ENCODE measurements at regions not wholly inside any gene's neighbourhood (a gene's known extent, or its start where the extent isn't known, plus 50 kb on each side); places are given as distances from the start of the nearest gene placed in this dataset.

GRCh38 chr7:153832160-153832559 lies 220.0 kb upstream of the DPP6 start:
- no peak for DNase-seq
- H3K27ac ChIP-seq = no peak overlapping the region
- no peak overlapping the region for H2AFZ ChIP-seq
- no peaks in the 10 kb centered on the region for H3K4me1 ChIP-seq (ENCODE audit: insufficient read depth)
- 6 to 7% methylated on average over 4 of the region's 4 CpGs for WGBS, 2 experiments (ENCODE audit: low coverage in 1 of 2, low lambda C conversion rate in 2 of 2, missing lambda C conversion rate in 2 of 2)
- H3K4me3 ChIP-seq = no peak overlapping the region
- no peaks in the 10 kb centered on the region for H4K20me1 ChIP-seq (ENCODE audit: insufficient read depth)
- H3K4me2 ChIP-seq (ENCODE audit: unreplicated experiment) = no peak overlapping the region
- H3K9me3 ChIP-seq (ENCODE audit: low read depth) = no peaks in the 10 kb centered on the region
- H3K9me2 ChIP-seq (ENCODE audit: insufficient read depth) = no peaks in the 10 kb centered on the region
- TF ChIP-seq EZH2phosphoT487 (IDR thresholded peaks at IDR 0.05; ENCODE audit: insufficient read depth, low read depth) (no peak), EZH2 (IDR thresholded peaks at IDR 0.05; ENCODE audit: insufficient read depth, poor library complexity, severe bottlenecking) (no peak)
- no peaks in the 10 kb centered on the region for H3K36me3 ChIP-seq (ENCODE audit: low read depth)
- in situ Hi-C loops (cut with MboI) = no loop called here
- H3K79me2 ChIP-seq (ENCODE audit: insufficient read depth) = no peaks in the 10 kb centered on the region
- no peaks in the 10 kb centered on the region for H3K27me3 ChIP-seq (replicated peaks; ENCODE audit: insufficient read depth)
- H3F3A ChIP-seq (ENCODE audit: insufficient read depth) = no peaks in the 10 kb centered on the region
- H3K9ac ChIP-seq = no peak overlapping the region

- Histone ChIP-seq H3K9ac (no peak overlapping the region), H3K36me3 (ENCODE audit: low read depth) (no peaks in the 10 kb centered on the region), H3K27me3 (replicated peaks; ENCODE audit: insufficient read depth) (no peaks in the 10 kb centered on the region), H4K20me1 (ENCODE audit: insufficient read depth) (no peaks in the 10 kb centered on the region), H3K9me2 (ENCODE audit: insufficient read depth) (no peaks in the 10 kb centered on the region), H3K4me3 (no peak overlapping the region), H2AFZ (no peak overlapping the region), H3K9me3 (ENCODE audit: low read depth) (no peaks in the 10 kb centered on the region), H3K4me1 (ENCODE audit: insufficient read depth) (no peaks in the 10 kb centered on the region), H3K4me2 (ENCODE audit: unreplicated experiment) (no peak overlapping the region), H3F3A (ENCODE audit: insufficient read depth) (no peaks in the 10 kb centered on the region), H3K27ac (no peak overlapping the region), H3K79me2 (ENCODE audit: insufficient read depth) (no peaks in the 10 kb centered on the region)
- in situ Hi-C loops (cut with MboI) = no loop called here
- no peak for DNase-seq
- 1 to 4% methylated on average over 4 of the region's 4 CpGs for WGBS, 2 experiments (ENCODE audit: low coverage in 1 of 2, low lambda C conversion rate in 2 of 2, missing lambda C conversion rate in 2 of 2)
- TF ChIP-seq EZH2phosphoT487 (IDR thresholded peaks at IDR 0.05; ENCODE audit: insufficient read depth, low read depth) (no peak), EZH2 (IDR thresholded peaks at IDR 0.05; ENCODE audit: insufficient read depth, poor library complexity, severe bottlenecking) (no peak)
Observed at GRCh38 chr7:153835103-153835502, 217.1 kb upstream of the DPP6 start.

GRCh38 chr7:153835712-153836265 lies 216.4 kb upstream of the DPP6 start:
- WGBS, 2 experiments (ENCODE audit: low coverage in 1 of 2, low lambda C conversion rate in 2 of 2, missing lambda C conversion rate in 2 of 2) = 6% methylated on average over 7 of the region's 7 CpGs
- Histone ChIP-seq H3K9me3 (ENCODE audit: low read depth) (no peaks in the 10 kb centered on the region), H3K9me2 (ENCODE audit: insufficient read depth) (no peaks in the 10 kb centered on the region), H3K79me2 (ENCODE audit: insufficient read depth) (no peaks in the 10 kb centered on the region), H3K27ac (no peak overlapping the region), H3K27me3 (replicated peaks; ENCODE audit: insufficient read depth) (no peaks in the 10 kb centered on the region), H3F3A (ENCODE audit: insufficient read depth) (no peaks in the 10 kb centered on the region), H4K20me1 (ENCODE audit: insufficient read depth) (no peaks in the 10 kb centered on the region), H3K36me3 (ENCODE audit: low read depth) (no peaks in the 10 kb centered on the region), H3K4me1 (ENCODE audit: insufficient read depth) (no peaks in the 10 kb centered on the region), H3K4me2 (ENCODE audit: unreplicated experiment) (no peak overlapping the region), H3K9ac (no peak overlapping the region), H2AFZ (no peak overlapping the region), H3K4me3 (no peak overlapping the region)
- TF ChIP-seq EZH2 (IDR thresholded peaks at IDR 0.05; ENCODE audit: insufficient read depth, poor library complexity, severe bottlenecking) (no peak), EZH2phosphoT487 (IDR thresholded peaks at IDR 0.05; ENCODE audit: insufficient read depth, low read depth) (no peak)
- in situ Hi-C loops (cut with MboI) = no loop called here
- DNase-seq = no peak

DNA sequence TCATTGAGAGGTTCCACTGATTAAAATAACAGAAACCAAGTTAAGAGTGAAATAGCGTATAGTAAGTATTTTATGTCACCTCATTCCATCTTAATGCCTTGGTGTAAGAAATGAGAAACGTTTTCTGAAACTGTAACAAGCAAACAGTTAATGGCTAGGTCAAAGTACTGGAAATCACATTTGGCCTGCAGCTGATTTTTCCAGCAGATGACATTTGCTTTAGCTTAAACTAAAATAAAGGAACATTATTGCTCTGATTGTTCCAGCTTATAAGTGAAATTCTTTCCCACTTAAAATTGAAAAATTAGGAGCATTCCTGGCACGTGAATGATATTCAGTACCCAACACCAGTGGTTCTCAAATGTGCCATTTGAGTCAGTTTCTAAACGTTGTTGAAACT lies 213.6 kb upstream of the DPP6 start:
- Histone ChIP-seq H3K4me1 (ENCODE audit: insufficient read depth) (no peaks in the 10 kb centered on the region), H2AFZ (no peak overlapping the region), H3K4me3 (no peak overlapping the region), H3K27ac (no peak overlapping the region), H3K9me3 (ENCODE audit: low read depth) (no peaks in the 10 kb centered on the region), H4K20me1 (ENCODE audit: insufficient read depth) (no peaks in the 10 kb centered on the region), H3K27me3 (replicated peaks; ENCODE audit: insufficient read depth) (no peaks in the 10 kb centered on the region), H3K9ac (no peak overlapping the region), H3K4me2 (ENCODE audit: unreplicated experiment) (no peak overlapping the region), H3K79me2 (ENCODE audit: insufficient read depth) (no peaks in the 10 kb centered on the region), H3K9me2 (ENCODE audit: insufficient read depth) (no peaks in the 10 kb centered on the region), H3K36me3 (ENCODE audit: low read depth) (no peaks in the 10 kb centered on the region), H3F3A (ENCODE audit: insufficient read depth) (no peaks in the 10 kb centered on the region)
- no peak for DNase-seq
- in situ Hi-C loops (cut with MboI) = no loop called here
- 15 to 19% methylated on average over 4 of the region's 4 CpGs for WGBS, 2 experiments (ENCODE audit: low coverage in 1 of 2, low lambda C conversion rate in 2 of 2, missing lambda C conversion rate in 2 of 2)
- TF ChIP-seq EZH2 (IDR thresholded peaks at IDR 0.05; ENCODE audit: insufficient read depth, poor library complexity, severe bottlenecking) (no peak), EZH2phosphoT487 (IDR thresholded peaks at IDR 0.05; ENCODE audit: insufficient read depth, low read depth) (no peak)

- WGBS, 2 experiments (ENCODE audit: low coverage in 1 of 2, low lambda C conversion rate in 2 of 2, missing lambda C conversion rate in 2 of 2) = 50 to 51% methylated on average over 5 of the region's 5 CpGs
- DNase-seq = no peak
- H3K27me3 ChIP-seq (replicated peaks; ENCODE audit: insufficient read depth) = no peaks in the 10 kb centered on the region
- no peaks in the 10 kb centered on the region for H3K4me1 ChIP-seq (ENCODE audit: insufficient read depth)
- H4K20me1 ChIP-seq (ENCODE audit: insufficient read depth) = no peaks in the 10 kb centered on the region
- no peak overlapping the region for H3K4me2 ChIP-seq (ENCODE audit: unreplicated experiment)
- no peak overlapping the region for H3K27ac ChIP-seq
- H3K4me3 ChIP-seq = no peak overlapping the region
- H2AFZ ChIP-seq = no peak overlapping the region
- no peak overlapping the region for H3K9ac ChIP-seq
- H3K9me2 ChIP-seq (ENCODE audit: insufficient read depth) = no peaks in the 10 kb centered on the region
- H3F3A ChIP-seq (ENCODE audit: insufficient read depth) = no peaks in the 10 kb centered on the region
- H3K9me3 ChIP-seq (ENCODE audit: low read depth) = no peaks in the 10 kb centered on the region
- H3K36me3 ChIP-seq (ENCODE audit: low read depth) = no peaks in the 10 kb centered on the region
- TF ChIP-seq EZH2phosphoT487 (IDR thresholded peaks at IDR 0.05; ENCODE audit: insufficient read depth, low read depth) (no peak), EZH2 (IDR thresholded peaks at IDR 0.05; ENCODE audit: insufficient read depth, poor library complexity, severe bottlenecking) (no peak)
- in situ Hi-C loops (cut with MboI) = no loop called here
- H3K79me2 ChIP-seq (ENCODE audit: insufficient read depth) = no peaks in the 10 kb centered on the region
Observed at GRCh38 chr7:153840861-153841260, 211.3 kb upstream of the DPP6 start.
